Glutamatergic neuron (in vitro differentiated cells): ENCODE measurements at regions not wholly inside any gene's neighbourhood (a gene's known extent, or its start where the extent isn't known, plus 50 kb on each side); places are given as distances from the start of the nearest gene placed in this dataset.

Experiments used
- DNase-seq: peaks from one replicate; pipeline ENCODE4 v3.0.0; 2022
- H3K27ac Mint-ChIP-seq: one replicate; pipeline ENCODE4 v1.8.0; 2020; ENCODE audit warnings: mild to moderate bottlenecking, mixed read lengths, inconsistent platforms; ENCODE audit not compliant: unreplicated experiment
- H3K27me3 Mint-ChIP-seq: one replicate; pipeline ENCODE4 v1.8.0; 2020; ENCODE audit warnings: mild to moderate bottlenecking, moderate library complexity, mixed read lengths, inconsistent platforms; ENCODE audit not compliant: unreplicated experiment
- H3K36me3 Mint-ChIP-seq: one replicate; pipeline ENCODE4 v1.8.0; 2020; ENCODE audit warnings: mild to moderate bottlenecking, mixed read lengths, inconsistent platforms; ENCODE audit not compliant: unreplicated experiment
- H3K4me1 Mint-ChIP-seq: one replicate; pipeline ENCODE4 v1.8.0; 2020; ENCODE audit warnings: mild to moderate bottlenecking, low read depth, mixed read lengths, inconsistent platforms; ENCODE audit not compliant: unreplicated experiment
- H3K4me3 Mint-ChIP-seq: one replicate; pipeline ENCODE4 v1.8.0; 2020; ENCODE audit warnings: mild to moderate bottlenecking, mixed read lengths, inconsistent platforms; ENCODE audit not compliant: unreplicated experiment
- H3K9me3 Mint-ChIP-seq: one replicate; pipeline ENCODE4 v1.8.0; 2020; ENCODE audit warnings: mild to moderate bottlenecking, moderate library complexity, mixed read lengths, inconsistent platforms; ENCODE audit not compliant: unreplicated experiment
- TF ChIP-seq, protein P1 (sequence below): fragments of 200-600 bp; sonication (generic); IDR thresholded peaks from one replicate; pipeline ENCODE4 v1.5.0; 2021; ENCODE audit not compliant: partially characterized antibody, unreplicated experiment

DNA sequence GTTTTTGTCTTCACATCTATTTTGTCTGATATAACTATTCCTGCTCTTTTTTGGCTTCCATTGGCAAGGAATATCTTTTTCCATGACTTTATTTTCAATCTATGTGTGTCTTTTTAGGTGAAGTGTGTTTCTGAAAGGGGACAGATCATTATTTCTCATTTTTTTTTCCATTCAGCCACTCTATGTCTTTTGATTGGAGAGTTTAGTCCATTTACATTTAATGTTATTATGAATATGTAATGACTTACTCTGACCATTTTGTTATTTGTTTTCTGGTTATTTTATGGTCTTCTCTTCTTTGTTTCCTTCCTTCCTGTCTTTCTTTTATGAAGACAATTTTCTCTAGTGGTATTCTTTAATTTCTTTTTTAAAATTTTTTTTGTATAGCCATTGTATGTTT lies 178.6 kb upstream of the CNTN5 start:
- Mint-ChIP-seq H3K27ac (no peak overlapping the region), H3K36me3 (no peaks in the 10 kb centered on the region), H3K4me3 (no peak overlapping the region), H3K9me3 (no peaks in the 10 kb centered on the region), H3K4me1 (no peaks in the 10 kb centered on the region), H3K27me3 (no peaks in the 10 kb centered on the region)
- TF ChIP-seq, protein P1, sequence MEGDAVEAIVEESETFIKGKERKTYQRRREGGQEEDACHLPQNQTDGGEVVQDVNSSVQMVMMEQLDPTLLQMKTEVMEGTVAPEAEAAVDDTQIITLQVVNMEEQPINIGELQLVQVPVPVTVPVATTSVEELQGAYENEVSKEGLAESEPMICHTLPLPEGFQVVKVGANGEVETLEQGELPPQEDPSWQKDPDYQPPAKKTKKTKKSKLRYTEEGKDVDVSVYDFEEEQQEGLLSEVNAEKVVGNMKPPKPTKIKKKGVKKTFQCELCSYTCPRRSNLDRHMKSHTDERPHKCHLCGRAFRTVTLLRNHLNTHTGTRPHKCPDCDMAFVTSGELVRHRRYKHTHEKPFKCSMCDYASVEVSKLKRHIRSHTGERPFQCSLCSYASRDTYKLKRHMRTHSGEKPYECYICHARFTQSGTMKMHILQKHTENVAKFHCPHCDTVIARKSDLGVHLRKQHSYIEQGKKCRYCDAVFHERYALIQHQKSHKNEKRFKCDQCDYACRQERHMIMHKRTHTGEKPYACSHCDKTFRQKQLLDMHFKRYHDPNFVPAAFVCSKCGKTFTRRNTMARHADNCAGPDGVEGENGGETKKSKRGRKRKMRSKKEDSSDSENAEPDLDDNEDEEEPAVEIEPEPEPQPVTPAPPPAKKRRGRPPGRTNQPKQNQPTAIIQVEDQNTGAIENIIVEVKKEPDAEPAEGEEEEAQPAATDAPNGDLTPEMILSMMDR, result no peak
- DNase-seq, result no peak

DNA sequence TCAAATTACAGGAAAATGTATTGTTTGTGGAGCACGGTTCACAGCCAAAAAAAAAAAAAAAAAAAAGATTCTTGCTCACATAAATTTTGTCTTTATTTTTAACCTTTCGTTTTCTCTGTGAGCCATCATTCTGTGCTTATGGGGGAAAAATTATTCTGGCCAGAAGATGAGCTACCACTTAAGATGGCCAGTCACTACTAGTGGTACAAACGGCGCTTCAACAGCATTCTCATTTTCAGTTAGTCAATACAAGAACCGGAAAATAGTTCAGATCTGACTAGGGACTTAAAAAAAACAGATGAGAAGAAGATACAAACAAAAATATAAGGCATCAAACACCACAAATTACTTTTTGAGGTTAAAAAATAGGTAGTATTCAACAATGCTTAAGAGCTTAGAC lies 158.6 kb upstream of the CNTN5 start:
- Mint-ChIP-seq H3K9me3 (peaks cover 2% of the 10 kb centered on the region), H3K36me3 (no peaks in the 10 kb centered on the region), H3K4me1 (no peaks in the 10 kb centered on the region), H3K4me3 (no peak overlapping the region), H3K27me3 (peaks cover 2% of the 10 kb centered on the region), H3K27ac (no peak overlapping the region)
- TF ChIP-seq, protein P1, result no peak
- no peak for DNase-seq

DNA sequence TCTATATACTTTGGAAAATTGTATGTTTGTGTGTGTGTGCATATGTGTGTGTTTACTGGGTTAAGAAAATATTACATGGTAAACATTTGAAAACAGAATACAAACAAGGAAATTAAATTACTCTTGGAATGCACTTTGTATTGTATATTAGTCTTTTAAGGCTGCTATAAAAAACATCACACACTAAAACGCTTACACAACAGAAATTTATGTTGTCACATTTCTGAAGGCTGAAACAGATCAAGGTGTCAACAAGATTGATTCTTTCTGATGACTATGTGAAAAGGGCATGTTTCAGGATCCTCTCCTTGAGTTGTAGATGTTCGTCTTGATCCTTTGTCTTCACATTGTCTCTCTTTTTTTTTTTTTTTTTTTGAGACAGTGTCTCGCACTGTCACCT lies 149.1 kb upstream of the CNTN5 start:
- Mint-ChIP-seq H3K27ac (no peak overlapping the region), H3K4me1 (no peaks in the 10 kb centered on the region), H3K4me3 (no peak overlapping the region), H3K27me3 (peaks cover 1% of the 10 kb centered on the region), H3K36me3 (no peaks in the 10 kb centered on the region), H3K9me3 (no peaks in the 10 kb centered on the region)
- TF ChIP-seq, protein P1, result no peak
- DNase-seq, result no peak

DNA sequence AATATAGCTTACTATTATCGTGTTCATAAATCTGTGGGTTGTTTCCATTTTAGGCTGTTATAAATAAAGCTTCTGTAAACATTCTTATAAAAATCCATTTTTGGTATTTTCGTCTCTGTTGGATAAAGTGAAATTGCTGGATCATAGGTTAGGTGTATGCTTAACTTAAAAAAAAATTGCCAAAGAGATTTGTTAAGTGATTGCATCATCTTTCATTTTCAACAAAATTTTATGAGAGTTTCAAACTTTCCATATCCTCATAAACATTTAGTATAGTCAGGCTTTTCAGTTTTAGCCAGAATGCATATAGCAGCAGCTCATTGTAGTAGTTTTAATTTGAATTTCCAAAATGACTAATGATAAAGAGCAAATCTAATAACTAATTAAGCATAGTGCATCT lies 146.7 kb upstream of the CNTN5 start:
- H3K9me3 Mint-ChIP-seq, result no peaks in the 10 kb centered on the region
- TF ChIP-seq, protein P1, result no peak
- no peaks in the 10 kb centered on the region for H3K36me3 Mint-ChIP-seq
- H3K4me3 Mint-ChIP-seq, result no peak overlapping the region
- no peak overlapping the region for H3K27ac Mint-ChIP-seq
- no peak for DNase-seq
- H3K27me3 Mint-ChIP-seq, result no peaks in the 10 kb centered on the region
- no peaks in the 10 kb centered on the region for H3K4me1 Mint-ChIP-seq

DNA sequence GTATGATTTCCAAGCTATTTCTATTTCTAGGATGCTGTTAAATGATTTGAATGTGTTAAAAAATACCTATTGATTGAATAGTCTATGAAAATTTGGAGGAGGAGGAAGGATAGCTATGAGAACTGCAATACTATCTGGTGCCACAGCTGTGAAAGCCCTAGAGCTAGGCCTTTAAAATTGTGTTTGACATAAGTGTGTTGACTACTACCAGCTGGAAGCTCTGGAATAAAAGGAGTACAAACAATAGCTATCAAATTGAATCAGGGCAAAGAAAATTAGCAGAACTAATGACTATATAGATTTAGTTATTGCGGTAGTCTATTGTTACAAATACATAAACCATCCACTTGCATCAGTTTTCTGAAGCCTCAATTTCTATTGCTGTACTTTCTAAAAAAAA lies 124.8 kb upstream of the CNTN5 start:
- DNase-seq, result no peak
- TF ChIP-seq, protein P1, result no peak
- Mint-ChIP-seq H3K4me3 (no peak overlapping the region), H3K27ac (no peak overlapping the region), H3K4me1 (no peaks in the 10 kb centered on the region), H3K36me3 (peaks cover 5% of the 10 kb centered on the region), H3K9me3 (peaks cover 2% of the 10 kb centered on the region), H3K27me3 (no peaks in the 10 kb centered on the region)
